ENCODE measurements at regions not wholly inside any gene's neighbourhood (a gene's known extent, or its start where the extent isn't known, plus 50 kb on each side); places are given as distances from the start of the nearest gene placed in this dataset.

DNA sequence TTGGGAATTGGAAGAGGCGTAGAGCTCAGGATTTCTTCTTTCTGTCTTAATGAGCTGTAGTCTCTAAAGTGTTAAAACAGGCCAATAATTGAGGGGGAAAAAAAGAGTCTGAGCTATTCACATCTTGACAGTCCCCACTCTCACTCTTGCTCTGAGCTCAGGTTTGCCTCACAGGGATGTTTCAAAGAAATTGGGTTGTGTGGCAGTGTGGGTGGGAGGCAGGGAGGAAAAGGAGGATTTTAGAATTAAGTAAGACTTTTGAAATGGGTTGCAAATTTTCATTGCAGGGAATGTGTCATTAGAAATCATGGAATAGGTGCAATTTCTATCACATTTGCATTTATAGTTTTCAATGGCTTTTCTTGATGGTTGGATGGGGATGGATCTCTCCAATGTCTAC is 338.8 kb upstream of the KIRREL3 start:
- TF ChIP-seq, protein P1, sequence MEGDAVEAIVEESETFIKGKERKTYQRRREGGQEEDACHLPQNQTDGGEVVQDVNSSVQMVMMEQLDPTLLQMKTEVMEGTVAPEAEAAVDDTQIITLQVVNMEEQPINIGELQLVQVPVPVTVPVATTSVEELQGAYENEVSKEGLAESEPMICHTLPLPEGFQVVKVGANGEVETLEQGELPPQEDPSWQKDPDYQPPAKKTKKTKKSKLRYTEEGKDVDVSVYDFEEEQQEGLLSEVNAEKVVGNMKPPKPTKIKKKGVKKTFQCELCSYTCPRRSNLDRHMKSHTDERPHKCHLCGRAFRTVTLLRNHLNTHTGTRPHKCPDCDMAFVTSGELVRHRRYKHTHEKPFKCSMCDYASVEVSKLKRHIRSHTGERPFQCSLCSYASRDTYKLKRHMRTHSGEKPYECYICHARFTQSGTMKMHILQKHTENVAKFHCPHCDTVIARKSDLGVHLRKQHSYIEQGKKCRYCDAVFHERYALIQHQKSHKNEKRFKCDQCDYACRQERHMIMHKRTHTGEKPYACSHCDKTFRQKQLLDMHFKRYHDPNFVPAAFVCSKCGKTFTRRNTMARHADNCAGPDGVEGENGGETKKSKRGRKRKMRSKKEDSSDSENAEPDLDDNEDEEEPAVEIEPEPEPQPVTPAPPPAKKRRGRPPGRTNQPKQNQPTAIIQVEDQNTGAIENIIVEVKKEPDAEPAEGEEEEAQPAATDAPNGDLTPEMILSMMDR (IDR thresholded peaks at IDR 0.05) = no peak
- Histone ChIP-seq H3K36me3 (no peaks in the 10 kb centered on the region), H3K4me1 (no peaks in the 10 kb centered on the region), H3K27ac (no peak overlapping the region), H3K27me3 (no peaks in the 10 kb centered on the region), H3K9me3 (no peaks in the 10 kb centered on the region), H3K4me3 (no peak overlapping the region)
- no peak for DNase-seq (ENCODE audit: low spot score)

- Histone ChIP-seq H3K9me3 (no peaks in the 10 kb centered on the region), H3K36me3 (no peaks in the 10 kb centered on the region), H3K4me3 (no peak overlapping the region), H3K27me3 (no peaks in the 10 kb centered on the region), H3K4me1 (no peaks in the 10 kb centered on the region), H3K27ac (no peak overlapping the region)
- TF ChIP-seq, protein P1 (IDR thresholded peaks at IDR 0.05) = no peak
- DNase-seq (ENCODE audit: low spot score) = no peak
Observed at GRCh38 chr11:127338380-127339259, 338.1 kb upstream of the KIRREL3 start.

GRCh38 chr11:127334466-127334865 is 333.9 kb upstream of the KIRREL3 start:
- H3K9me3 ChIP-seq = peaks cover 0 to 9% of the 10 kb centered on the region in 2 donors
- TF ChIP-seq, protein P1 (IDR thresholded peaks at IDR 0.05) = no peak
- H3K4me1 ChIP-seq = no peaks in the 10 kb centered on the region
- no peaks in the 10 kb centered on the region for H3K36me3 ChIP-seq
- no peak overlapping the region for H3K27ac ChIP-seq
- no peak overlapping the region for H3K4me3 ChIP-seq
- no peak for DNase-seq (ENCODE audit: low spot score)
- H3K27me3 ChIP-seq = no peaks in the 10 kb centered on the region

GRCh38 chr11:127332896-127333295 is 332.3 kb upstream of the KIRREL3 start:
- Histone ChIP-seq H3K36me3 (no peaks in the 10 kb centered on the region), H3K27ac (no peak overlapping the region), H3K4me1 (no peaks in the 10 kb centered on the region), H3K4me3 (no peak overlapping the region), H3K9me3 (peaks cover 0 to 9% of the 10 kb centered on the region in 2 donors), H3K27me3 (no peaks in the 10 kb centered on the region)
- TF ChIP-seq, protein P1 (IDR thresholded peaks at IDR 0.05) = no peak
- DNase-seq (ENCODE audit: low spot score) = no peak

GRCh38 chr11:127330044-127330443 is 329.5 kb upstream of the KIRREL3 start:
- Histone ChIP-seq H3K36me3 (no peaks in the 10 kb centered on the region), H3K27ac (no peak overlapping the region), H3K27me3 (no peaks in the 10 kb centered on the region), H3K9me3 (peaks cover 0 to 9% of the 10 kb centered on the region in 2 donors), H3K4me3 (no peak overlapping the region), H3K4me1 (no peaks in the 10 kb centered on the region)
- no peak for DNase-seq (ENCODE audit: low spot score)
- TF ChIP-seq, protein P1 (IDR thresholded peaks at IDR 0.05) = no peak

Measured in right atrium auricular region (tissue), 2 donors.